CD4-positive, alpha-beta T cell treated with Interleukin-1 beta for 1 hour (primary cell): ENCODE measurements at regions not wholly inside any gene's neighbourhood (a gene's known extent, or its start where the extent isn't known, plus 50 kb on each side); places are given as distances from the start of the nearest gene placed in this dataset.
"Not testable (repeated sequence)": the region's sequence is repeated elsewhere in the genome, so short reads cannot be mapped to it uniquely, and the experiment has no call there.

Source experiments
- DNase-seq, 2 donors: peaks; one replicate each; pipeline ENCODE4 v3.0.0-alpha.2; 2020 to 2022

- no peak for DNase-seq
Measured at GRCh38 chr1:203926025-203926540, 64.7 kb downstream of the SNRPE start.

- DNase-seq = no peak
Measured at GRCh38 chr1:203929741-203930309, 68.4 kb downstream of the SNRPE start.

- DNase-seq = no peak
Measured at GRCh38 chr1:203930342-203930741, 68.9 kb downstream of the SNRPE start.

GRCh38 chr1:203931953-203932352, 70.6 kb downstream of the SNRPE start:
- DNase-seq = no peak

- no peak for DNase-seq
Measured at GRCh38 chr1:203932556-203932955, 71.2 kb downstream of the SNRPE start.

GRCh38 chr1:203934027-203934426, 72.6 kb downstream of the SNRPE start:
- DNase-seq = no peak

GRCh38 chr1:203934651-203935050, 73.3 kb downstream of the SNRPE start:
- DNase-seq = no peak

- DNase-seq = no peak
Measured at GRCh38 chr1:203935321-203935720, 73.9 kb downstream of the SNRPE start.

- DNase-seq = no peak
Measured at GRCh38 chr1:203937678-203938330, 76.4 kb downstream of the SNRPE start.

- DNase-seq = no peak
Measured at GRCh38 chr1:203944651-203945404, 83.4 kb downstream of the SNRPE start.

- DNase-seq = no peak
Measured at GRCh38 chr1:203954293-203954692, 92.9 kb downstream of the SNRPE start.

- DNase-seq = no peak
Measured at GRCh38 chr1:203954788-203955552, 93.6 kb downstream of the SNRPE start.

- no peak for DNase-seq
Measured at GRCh38 chr1:203968761-203969160, 104.2 kb upstream of the SOX13 start.

GRCh38 chr1:203969846-203970245, 103.1 kb upstream of the SOX13 start:
- no peak for DNase-seq

GRCh38 chr1:203985044-203985443, 87.9 kb upstream of the SOX13 start:
- DNase-seq = no peak

- no peak for DNase-seq
Measured at GRCh38 chr1:203985676-203986075, 87.2 kb upstream of the SOX13 start.

- DNase-seq = no peak
Measured at GRCh38 chr1:203986887-203987461, 85.9 kb upstream of the SOX13 start.

GRCh38 chr1:203990118-203990517, 82.8 kb upstream of the SOX13 start:
- peak in 1 of 2 donors; percentile 6 for DNase-seq

- DNase-seq = no peak
Measured at GRCh38 chr1:203992440-203992839, 80.5 kb upstream of the SOX13 start.

GRCh38 chr1:203993256-203993655, 79.7 kb upstream of the SOX13 start:
- DNase-seq = no peak

- DNase-seq = no peak
Measured at GRCh38 chr1:203995228-203995627, 77.7 kb upstream of the SOX13 start.

- no peak for DNase-seq
Measured at GRCh38 chr1:203996126-203996525, 76.8 kb upstream of the SOX13 start.

- not testable (repeated sequence) for DNase-seq
Measured at GRCh38 chr1:203998571-203998970, 74.3 kb upstream of the SOX13 start.
